LNCAP (cell line): ENCODE measurements at regions not wholly inside any gene's neighbourhood (a gene's known extent, or its start where the extent isn't known, plus 50 kb on each side); places are given as distances from the start of the nearest gene placed in this dataset.

Source experiments
- CTCF ChIP-seq: fragments of 450-650 bp; IDR thresholded peaks from 2 replicates; pipeline ENCODE4 v1.5.1; 2017; ENCODE audit warnings: mild to moderate bottlenecking

GRCh38 chr10:9545073-9545472 lies 1472.6 kb upstream of the CELF2 start:
- no peak for TF ChIP-seq CTCF

- TF ChIP-seq CTCF = no peak
Measured at GRCh38 chr10:9547936-9548904, 1469.5 kb upstream of the CELF2 start.

- TF ChIP-seq CTCF = no peak
Measured at GRCh38 chr10:9550810-9551209, 1466.9 kb upstream of the CELF2 start.

GRCh38 chr10:9554321-9554720 lies 1463.4 kb upstream of the CELF2 start:
- no peak for TF ChIP-seq CTCF

- TF ChIP-seq CTCF = no peak
Measured at GRCh38 chr10:9560976-9561375, 1456.7 kb upstream of the CELF2 start.

GRCh38 chr10:9561821-9562505 lies 1455.7 kb upstream of the CELF2 start:
- TF ChIP-seq CTCF = no peak

GRCh38 chr10:9577746-9578145 lies 1439.9 kb upstream of the CELF2 start:
- TF ChIP-seq CTCF = no peak
